HAP-1 (cell line): ENCODE measurements at regions not wholly inside any gene's neighbourhood (a gene's known extent, or its start where the extent isn't known, plus 50 kb on each side); places are given as distances from the start of the nearest gene placed in this dataset.
"Not testable (repeated sequence)": the region's sequence is repeated elsewhere in the genome, so short reads cannot be mapped to it uniquely, and the experiment has no call there.

Experiments used
- DNase-seq, 2 experiments: peaks; one replicate each; pipeline ENCODE4 v3.0.0-alpha.2; 2016 to 2020; ENCODE audit warnings: low spot score in 2 of 2
- H3K27me3 ChIP-seq: fragments of 250-450 bp; sonication (Bioruptor Pico); 2 replicates; pipeline ENCODE4 v1.5.1; 2020; ENCODE audit warnings: low read depth, mild to moderate bottlenecking, moderate library complexity
- H3K36me3 ChIP-seq: fragments of 250-450 bp; sonication (Bioruptor Pico); replicated peaks from 2 replicates; pipeline ENCODE4 v1.5.1; 2020; ENCODE audit warnings: mild to moderate bottlenecking
- H3K4me1 ChIP-seq: fragments of 250-450 bp; sonication (Bioruptor Pico); 2 replicates; pipeline ENCODE4 v1.5.1; 2020; ENCODE audit warnings: mild to moderate bottlenecking
- H3K4me3 ChIP-seq: fragments of 250-450 bp; sonication (Bioruptor Pico); 2 replicates; pipeline ENCODE4 v1.5.1; 2020; ENCODE audit warnings: mild to moderate bottlenecking, moderate library complexity
- H3K9me3 ChIP-seq: fragments of 250-450 bp; sonication (Bioruptor Pico); 2 replicates; pipeline ENCODE4 v1.5.1; 2020; ENCODE audit warnings: mild to moderate bottlenecking, moderate library complexity
- in situ Hi-C: fragments of 300-500 bp; cut with MboI; formaldehyde crosslinking; loops from 3 replicates; pipeline ENCODE4 v1.14.3; 2020; ENCODE audit warnings: low sequenced_read_pairs, inconsistent platforms, mixed read lengths

GRCh38 chr11:115607621-115608221 is 103.5 kb upstream of the CADM1 start:
- no peaks in the 10 kb centered on the region for H3K4me1 ChIP-seq
- no peaks in the 10 kb centered on the region for H3K27me3 ChIP-seq
- DNase-seq, result no peak
- no peak overlapping the region for H3K4me3 ChIP-seq
- no peaks in the 10 kb centered on the region for H3K36me3 ChIP-seq
- no peaks in the 10 kb centered on the region for H3K9me3 ChIP-seq
- in situ Hi-C loops, result no loop called here

GRCh38 chr11:115606498-115607220 is 102.4 kb upstream of the CADM1 start:
- H3K4me3 ChIP-seq, result no peak overlapping the region
- in situ Hi-C loops, result no loop called here
- DNase-seq, result no peak
- no peaks in the 10 kb centered on the region for H3K27me3 ChIP-seq
- H3K4me1 ChIP-seq, result no peaks in the 10 kb centered on the region
- H3K36me3 ChIP-seq, result no peaks in the 10 kb centered on the region
- no peaks in the 10 kb centered on the region for H3K9me3 ChIP-seq

- Histone ChIP-seq H3K4me3 (no peak overlapping the region), H3K4me1 (no peaks in the 10 kb centered on the region), H3K27me3 (no peaks in the 10 kb centered on the region), H3K9me3 (no peaks in the 10 kb centered on the region), H3K36me3 (no peaks in the 10 kb centered on the region)
- DNase-seq, result no peak
- in situ Hi-C loops, result no loop called here
Measured at GRCh38 chr11:115605871-115606497, 101.8 kb upstream of the CADM1 start.

- H3K27me3 ChIP-seq, H3K4me1 ChIP-seq, DNase-seq, H3K4me3 ChIP-seq, in situ Hi-C loops, H3K9me3 ChIP-seq, H3K36me3 ChIP-seq: not testable (repeated sequence)
Measured at GRCh38 chr11:115605397-115605796, 101.2 kb upstream of the CADM1 start.

GRCh38 chr11:115599125-115599524 is 94.9 kb upstream of the CADM1 start:
- no peak for DNase-seq
- Histone ChIP-seq H3K4me3 (no peak overlapping the region), H3K36me3 (no peaks in the 10 kb centered on the region), H3K9me3 (no peaks in the 10 kb centered on the region), H3K4me1 (no peaks in the 10 kb centered on the region), H3K27me3 (no peaks in the 10 kb centered on the region)
- in situ Hi-C loops, result no loop called here

GRCh38 chr11:115598257-115598901 is 94.2 kb upstream of the CADM1 start:
- no peak for DNase-seq
- Histone ChIP-seq H3K4me1 (no peaks in the 10 kb centered on the region), H3K9me3 (no peaks in the 10 kb centered on the region), H3K4me3 (no peak overlapping the region), H3K27me3 (no peaks in the 10 kb centered on the region), H3K36me3 (no peaks in the 10 kb centered on the region)
- in situ Hi-C loops, result no loop called here

GRCh38 chr11:115591380-115591779 is 87.2 kb upstream of the CADM1 start:
- no peaks in the 10 kb centered on the region for H3K36me3 ChIP-seq
- H3K4me1 ChIP-seq, result no peaks in the 10 kb centered on the region
- DNase-seq, result no peak
- H3K9me3 ChIP-seq, result no peaks in the 10 kb centered on the region
- no peaks in the 10 kb centered on the region for H3K27me3 ChIP-seq
- in situ Hi-C loops, result no loop called here
- no peak overlapping the region for H3K4me3 ChIP-seq

- in situ Hi-C loops, result no loop called here
- H3K9me3 ChIP-seq, result no peaks in the 10 kb centered on the region
- no peak overlapping the region for H3K4me3 ChIP-seq
- H3K4me1 ChIP-seq, result no peaks in the 10 kb centered on the region
- DNase-seq, result no peak
- no peaks in the 10 kb centered on the region for H3K27me3 ChIP-seq
- no peaks in the 10 kb centered on the region for H3K36me3 ChIP-seq
Measured at GRCh38 chr11:115590254-115590653, 86.0 kb upstream of the CADM1 start.

- H3K4me3 ChIP-seq, result no peak overlapping the region
- H3K9me3 ChIP-seq, result no peaks in the 10 kb centered on the region
- DNase-seq, result no peak
- no peaks in the 10 kb centered on the region for H3K36me3 ChIP-seq
- H3K27me3 ChIP-seq, result no peaks in the 10 kb centered on the region
- in situ Hi-C loops, result no loop called here
- H3K4me1 ChIP-seq, result no peaks in the 10 kb centered on the region
Measured at GRCh38 chr11:115587718-115588342, 83.6 kb upstream of the CADM1 start.

- Histone ChIP-seq H3K9me3 (no peaks in the 10 kb centered on the region), H3K4me1 (no peaks in the 10 kb centered on the region), H3K4me3 (no peak overlapping the region), H3K27me3 (no peaks in the 10 kb centered on the region), H3K36me3 (no peaks in the 10 kb centered on the region)
- in situ Hi-C loops, result no loop called here
- DNase-seq, result no peak
Measured at GRCh38 chr11:115585361-115586024, 81.3 kb upstream of the CADM1 start.

- H3K4me3 ChIP-seq, result no peak overlapping the region
- DNase-seq, result no peak
- H3K27me3 ChIP-seq, result no peaks in the 10 kb centered on the region
- H3K9me3 ChIP-seq, result no peaks in the 10 kb centered on the region
- in situ Hi-C loops, result no loop called here
- H3K4me1 ChIP-seq, result no peaks in the 10 kb centered on the region
- H3K36me3 ChIP-seq, result no peaks in the 10 kb centered on the region
Measured at GRCh38 chr11:115581871-115582639, 77.8 kb upstream of the CADM1 start.

GRCh38 chr11:115580927-115581680 is 76.9 kb upstream of the CADM1 start:
- DNase-seq, result peak in 1 of 2 experiments; percentile 57
- no peaks in the 10 kb centered on the region for H3K36me3 ChIP-seq
- no peaks in the 10 kb centered on the region for H3K27me3 ChIP-seq
- no peaks in the 10 kb centered on the region for H3K9me3 ChIP-seq
- H3K4me3 ChIP-seq, result no peak overlapping the region
- in situ Hi-C loops, result no loop called here
- no peaks in the 10 kb centered on the region for H3K4me1 ChIP-seq
